ENCODE measurements at regions not wholly inside any gene's neighbourhood (a gene's known extent, or its start where the extent isn't known, plus 50 kb on each side); places are given as distances from the start of the nearest gene placed in this dataset.

GRCh38 chr2:53527056-53527455, 240.5 kb upstream of the CHAC2 start:
- no peaks in the 10 kb centered on the region for H3K4me1 ChIP-seq (ENCODE audit: control insufficient read depth, low read length)
- no peak for TF ChIP-seq CTCF (IDR thresholded peaks at IDR 0.05; ENCODE audit: low read depth, low read length, poor library complexity, severe bottlenecking)
- TF ChIP-seq EZH2phosphoT487 (IDR thresholded peaks at IDR 0.05; ENCODE audit: borderline replicate concordance, low read length): no peak
- no peaks in the 10 kb centered on the region for H3K36me3 ChIP-seq (ENCODE audit: control insufficient read depth, low read length)
- H3K27ac ChIP-seq (ENCODE audit: low read depth, low read length): no peak overlapping the region
- no peak overlapping the region for H3K4me3 ChIP-seq (ENCODE audit: low read length)
- no peaks in the 10 kb centered on the region for H3F3A ChIP-seq (ENCODE audit: control insufficient read depth, insufficient read depth)
- no peak overlapping the region for H3K4me2 ChIP-seq (ENCODE audit: low read length)
- H3K9me3 ChIP-seq (ENCODE audit: control insufficient read depth, insufficient read depth, low read length): no peaks in the 10 kb centered on the region
- H3K27me3 ChIP-seq (ENCODE audit: control insufficient read depth, low read length): peaks cover 5% of the 10 kb centered on the region; the same call in 1 of the 2 replicates
- H3K9me2 ChIP-seq (replicated peaks; ENCODE audit: control insufficient read depth, low read length): no peaks in the 10 kb centered on the region
- H3K79me2 ChIP-seq (ENCODE audit: control insufficient read depth, low read length): no peaks in the 10 kb centered on the region
- no peaks in the 10 kb centered on the region for H4K20me1 ChIP-seq (ENCODE audit: control insufficient read depth, insufficient read depth, low read depth, low read length)

- H3K4me3 ChIP-seq (ENCODE audit: low read length): no peak overlapping the region
- no peak overlapping the region for H3K4me2 ChIP-seq (ENCODE audit: low read length)
- H3K36me3 ChIP-seq (ENCODE audit: control insufficient read depth, low read length): no peaks in the 10 kb centered on the region
- TF ChIP-seq EZH2phosphoT487 (IDR thresholded peaks at IDR 0.05; ENCODE audit: borderline replicate concordance, low read length): no peak
- no peak for TF ChIP-seq CTCF (IDR thresholded peaks at IDR 0.05; ENCODE audit: low read depth, low read length, poor library complexity, severe bottlenecking)
- no peak overlapping the region for H3K27ac ChIP-seq (ENCODE audit: low read depth, low read length)
- H3K79me2 ChIP-seq (ENCODE audit: control insufficient read depth, low read length): no peaks in the 10 kb centered on the region
- no peaks in the 10 kb centered on the region for H3F3A ChIP-seq (ENCODE audit: control insufficient read depth, insufficient read depth)
- no peaks in the 10 kb centered on the region for H4K20me1 ChIP-seq (ENCODE audit: control insufficient read depth, insufficient read depth, low read depth, low read length)
- no peaks in the 10 kb centered on the region for H3K9me3 ChIP-seq (ENCODE audit: control insufficient read depth, insufficient read depth, low read length)
- peaks cover 3% of the 10 kb centered on the region; the same call in 1 of the 2 replicates for H3K27me3 ChIP-seq (ENCODE audit: control insufficient read depth, low read length)
- no peaks in the 10 kb centered on the region for H3K9me2 ChIP-seq (replicated peaks; ENCODE audit: control insufficient read depth, low read length)
- no peaks in the 10 kb centered on the region for H3K4me1 ChIP-seq (ENCODE audit: control insufficient read depth, low read length)
Observed at GRCh38 chr2:53519918-53520841, 247.4 kb upstream of the CHAC2 start.

- Histone ChIP-seq H3F3A (ENCODE audit: control insufficient read depth, insufficient read depth) (no peaks in the 10 kb centered on the region), H3K27me3 (ENCODE audit: control insufficient read depth, low read length) (peaks cover 3% of the 10 kb centered on the region; the same call in 1 of the 2 replicates)
Observed at GRCh38 chr2:53517406-53517805, 250.2 kb upstream of the CHAC2 start.

More at GRCh38 chr2:53517406-53517805, 250.2 kb upstream of the CHAC2 start:
- H3K79me2 ChIP-seq (ENCODE audit: control insufficient read depth, low read length): no peaks in the 10 kb centered on the region
- no peaks in the 10 kb centered on the region for H3K4me1 ChIP-seq (ENCODE audit: control insufficient read depth, low read length)
- TF ChIP-seq CTCF (IDR thresholded peaks at IDR 0.05; ENCODE audit: low read depth, low read length, poor library complexity, severe bottlenecking) (no peak), EZH2phosphoT487 (IDR thresholded peaks at IDR 0.05; ENCODE audit: borderline replicate concordance, low read length) (no peak)
- H3K4me2 ChIP-seq (ENCODE audit: low read length): no peak overlapping the region
- no peaks in the 10 kb centered on the region for H4K20me1 ChIP-seq (ENCODE audit: control insufficient read depth, insufficient read depth, low read depth, low read length)
- no peak overlapping the region for H3K4me3 ChIP-seq (ENCODE audit: low read length)
- no peaks in the 10 kb centered on the region for H3K9me2 ChIP-seq (replicated peaks; ENCODE audit: control insufficient read depth, low read length)
- H3K9me3 ChIP-seq (ENCODE audit: control insufficient read depth, insufficient read depth, low read length): no peaks in the 10 kb centered on the region
- H3K27ac ChIP-seq (ENCODE audit: low read depth, low read length): no peak overlapping the region
- no peaks in the 10 kb centered on the region for H3K36me3 ChIP-seq (ENCODE audit: control insufficient read depth, low read length)

All from DOHH2 (cell line).